PC-9 (cell line): ENCODE measurements at regions not wholly inside any gene's neighbourhood (a gene's known extent, or its start where the extent isn't known, plus 50 kb on each side); places are given as distances from the start of the nearest gene placed in this dataset.

ENCODE experiments used
- CTCF ChIP-seq: fragments of 200-600 bp; sonication (generic); conservative IDR thresholded peaks from 2 replicates; pipeline ENCODE4 v1.6.1; 2017; ENCODE audit warnings: mixed run types, antibody characterized with exemption, mild to moderate bottlenecking, moderate library complexity
- EZH2 ChIP-seq: fragments of 200-600 bp; sonication (generic); IDR thresholded peaks from 2 replicates; pipeline ENCODE4 v1.8.0; 2017; ENCODE audit warnings: antibody characterized with exemption, low read depth

- TF ChIP-seq CTCF (no peak), EZH2 (no peak)
These were observed 68.9 kb downstream of the PERP start for GRCh38 chr6:138038142-138038870.
